Heart left ventricle (tissue), 13 donors: ENCODE measurements at regions not wholly inside any gene's neighbourhood (a gene's known extent, or its start where the extent isn't known, plus 50 kb on each side); places are given as distances from the start of the nearest gene placed in this dataset.

Source experiments
- POLR2A ChIP-seq, 2 donors: fragments of 450-650 bp; IDR thresholded peaks; one replicate each; pipeline ENCODE4 v1.6.1; 2017; ENCODE audit warnings: antibody characterized with exemption in 2 of 2, mild to moderate bottlenecking in 2 of 2, moderate library complexity in 2 of 2
- TF ChIP-seq, protein P1 (sequence below), 12 donors: fragments of 200-600 bp; sonication (generic) in 4 of 12; IDR thresholded peaks; one replicate each; pipeline versions ENCODE4 v1.5.0 to v1.8.0; 2018 to 2022; ENCODE audit warnings: antibody characterized with exemption in 12 of 12, mild to moderate bottlenecking in 5 of 12
- donor health status: ischemic (EF 13 %, LVEDD 7.1; RV severe dilation, severe dysfunction).
- donor health status: DM: no; HTN: yes; CAD: no.
- donor health status: DM: no; HTN: no; CAD: no.
- donor health status: ischemic (EF 25% LVEDD 6.9; RV normal size, moderate dysfunction).
- donor health status: ischemic (EF 25% LVEDD 5.7; RV mildly dilated, moderate dysfunction).
- donor health status: ischemic (EF 35%, LVEDD 5.7; RV mildly dilated, moderate dysfunction).
- donor health status: nonischemic (EF 11% LVEDD 7.7; RV severe dilation, severe dysfunction).
- donor health status: DM: yes; HTN: yes; CAD: no.
- donor health status: PGD.
- donor health status: ischemic (EF 29% LVEDD 5.4; RV normal size, mild dysfunction).
- donor health status: nonischemic (EF 23%, LVEDD 6.1; RV moderate dilation, normal function).

DNA sequence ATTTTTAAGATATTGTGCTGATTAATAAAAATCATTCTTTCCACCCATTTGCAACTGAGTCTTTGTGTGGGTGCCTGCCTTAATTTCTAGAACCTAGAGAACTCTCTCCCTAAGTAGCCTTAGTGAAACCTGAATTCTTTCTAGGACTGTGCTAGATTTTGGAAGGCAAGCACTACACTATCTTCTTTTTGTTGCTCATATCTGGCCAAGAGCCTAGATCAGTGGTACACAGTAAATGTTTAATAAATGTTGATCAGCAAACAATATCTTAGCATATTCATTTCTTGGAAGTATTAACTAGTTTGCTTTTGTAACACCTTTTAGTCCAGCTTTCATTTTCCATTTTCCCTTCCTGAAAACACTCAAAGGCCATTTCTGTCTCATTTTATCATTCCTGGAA is 108.5 kb upstream of the CARMIL1 start:
- TF ChIP-seq, protein P1, sequence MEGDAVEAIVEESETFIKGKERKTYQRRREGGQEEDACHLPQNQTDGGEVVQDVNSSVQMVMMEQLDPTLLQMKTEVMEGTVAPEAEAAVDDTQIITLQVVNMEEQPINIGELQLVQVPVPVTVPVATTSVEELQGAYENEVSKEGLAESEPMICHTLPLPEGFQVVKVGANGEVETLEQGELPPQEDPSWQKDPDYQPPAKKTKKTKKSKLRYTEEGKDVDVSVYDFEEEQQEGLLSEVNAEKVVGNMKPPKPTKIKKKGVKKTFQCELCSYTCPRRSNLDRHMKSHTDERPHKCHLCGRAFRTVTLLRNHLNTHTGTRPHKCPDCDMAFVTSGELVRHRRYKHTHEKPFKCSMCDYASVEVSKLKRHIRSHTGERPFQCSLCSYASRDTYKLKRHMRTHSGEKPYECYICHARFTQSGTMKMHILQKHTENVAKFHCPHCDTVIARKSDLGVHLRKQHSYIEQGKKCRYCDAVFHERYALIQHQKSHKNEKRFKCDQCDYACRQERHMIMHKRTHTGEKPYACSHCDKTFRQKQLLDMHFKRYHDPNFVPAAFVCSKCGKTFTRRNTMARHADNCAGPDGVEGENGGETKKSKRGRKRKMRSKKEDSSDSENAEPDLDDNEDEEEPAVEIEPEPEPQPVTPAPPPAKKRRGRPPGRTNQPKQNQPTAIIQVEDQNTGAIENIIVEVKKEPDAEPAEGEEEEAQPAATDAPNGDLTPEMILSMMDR (IDR thresholded peaks at IDR 0.05), result no peak
- no peak for TF ChIP-seq POLR2A (IDR thresholded peaks at IDR 0.05)
